ENCODE measurements at regions not wholly inside any gene's neighbourhood (a gene's known extent, or its start where the extent isn't known, plus 50 kb on each side); places are given as distances from the start of the nearest gene placed in this dataset.

DNA sequence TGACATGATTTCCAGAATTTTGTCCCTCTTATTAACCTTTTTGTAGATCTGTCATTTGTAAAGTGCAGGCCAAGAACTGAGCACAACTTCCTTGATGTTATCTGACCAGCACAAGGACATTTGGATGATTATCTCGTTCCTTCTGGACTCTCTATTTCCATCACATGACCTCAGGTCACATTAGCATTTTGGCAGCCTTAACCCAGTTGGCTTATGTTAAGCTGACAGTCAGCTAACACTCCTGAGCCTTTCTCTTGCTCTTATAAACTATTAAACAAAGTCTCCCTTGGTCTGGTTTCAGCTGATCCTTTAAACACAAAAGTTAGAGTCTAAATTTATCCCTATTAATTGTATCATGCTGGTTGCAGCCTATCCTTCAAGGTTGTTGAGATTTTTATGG lies 167.2 kb upstream of the RBBP8 start:
- TF ChIP-seq CTCF (IDR thresholded peaks at IDR 0.05) (no peak), POLR2A (IDR thresholded peaks at IDR 0.05) (no peak)
- Histone ChIP-seq H3K4me1 (no peaks in the 10 kb centered on the region), H3K9me3 (no peaks in the 10 kb centered on the region), H3K27ac (no peak overlapping the region), H3K4me3 (no peak overlapping the region), H3K27me3 (no peaks in the 10 kb centered on the region), H3K36me3 (no peaks in the 10 kb centered on the region)
- DNase-seq, result no peak

GRCh38 chr18:22767653-22768052 lies 165.5 kb upstream of the RBBP8 start:
- H3K36me3 ChIP-seq, result no peaks in the 10 kb centered on the region
- no peaks in the 10 kb centered on the region for H3K9me3 ChIP-seq
- no peak overlapping the region for H3K27ac ChIP-seq
- no peak overlapping the region for H3K4me3 ChIP-seq
- H3K4me1 ChIP-seq, result no peaks in the 10 kb centered on the region
- no peaks in the 10 kb centered on the region for H3K27me3 ChIP-seq
- DNase-seq, result no peak
- no peak for TF ChIP-seq CTCF (IDR thresholded peaks at IDR 0.05)
- no peak for TF ChIP-seq POLR2A (IDR thresholded peaks at IDR 0.05)

- Histone ChIP-seq H3K27ac (no peak overlapping the region), H3K9me3 (no peaks in the 10 kb centered on the region), H3K4me1 (no peaks in the 10 kb centered on the region), H3K36me3 (no peaks in the 10 kb centered on the region), H3K4me3 (no peak overlapping the region), H3K27me3 (no peaks in the 10 kb centered on the region)
- TF ChIP-seq POLR2A (IDR thresholded peaks at IDR 0.05) (no peak), CTCF (IDR thresholded peaks at IDR 0.05) (no peak)
- no peak for DNase-seq
Measured at GRCh38 chr18:22773944-22774343, 159.2 kb upstream of the RBBP8 start.

DNA sequence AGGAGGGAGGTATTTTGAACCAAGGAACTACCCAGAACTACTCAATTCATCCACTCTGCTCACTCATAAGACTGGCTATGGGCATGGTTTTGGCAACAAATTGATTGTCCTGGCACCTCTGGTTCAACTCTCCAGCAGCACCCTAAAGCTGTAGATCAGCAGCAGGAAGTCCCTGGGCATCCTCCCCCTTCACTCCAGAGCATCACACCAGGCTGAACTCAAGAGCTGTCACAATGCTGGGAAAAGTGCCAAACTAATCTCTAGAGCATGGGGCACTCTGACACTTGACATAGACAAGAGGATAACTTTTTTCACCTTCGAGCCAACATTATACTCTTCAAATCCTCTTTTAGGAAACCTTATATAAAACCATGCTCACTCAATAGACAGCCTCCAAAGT lies 154.1 kb upstream of the RBBP8 start:
- no peak for DNase-seq
- Histone ChIP-seq H3K27me3 (no peaks in the 10 kb centered on the region), H3K36me3 (no peaks in the 10 kb centered on the region), H3K4me3 (no peak overlapping the region), H3K4me1 (no peaks in the 10 kb centered on the region), H3K9me3 (no peaks in the 10 kb centered on the region), H3K27ac (no peak overlapping the region)
- TF ChIP-seq POLR2A (IDR thresholded peaks at IDR 0.05), result no peak
- no peak for TF ChIP-seq CTCF (IDR thresholded peaks at IDR 0.05)

DNA sequence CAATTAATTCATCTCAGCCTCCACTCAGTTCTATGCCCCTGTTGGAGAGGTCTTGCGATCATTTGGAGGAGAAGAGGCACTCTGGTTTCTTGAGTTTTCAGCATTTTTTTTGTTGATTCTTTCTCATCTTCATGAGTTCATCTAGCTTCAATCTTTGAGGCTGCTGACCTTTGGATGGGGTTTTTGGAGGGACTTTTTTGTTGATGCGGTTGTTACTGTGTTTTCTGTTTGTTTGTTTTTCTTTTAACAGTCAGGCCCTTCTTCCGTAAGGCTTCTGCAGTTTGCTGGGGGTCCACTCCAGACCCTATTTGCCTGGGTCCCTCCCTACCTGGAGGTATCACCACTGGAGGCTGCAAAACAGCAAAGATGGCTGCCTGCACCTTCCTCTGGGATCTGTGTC lies 149.9 kb upstream of the RBBP8 start:
- TF ChIP-seq CTCF (IDR thresholded peaks at IDR 0.05) (no peak), POLR2A (IDR thresholded peaks at IDR 0.05) (no peak)
- Histone ChIP-seq H3K4me1 (no peaks in the 10 kb centered on the region), H3K27ac (no peak overlapping the region), H3K36me3 (no peaks in the 10 kb centered on the region), H3K4me3 (no peak overlapping the region), H3K27me3 (no peaks in the 10 kb centered on the region), H3K9me3 (no peaks in the 10 kb centered on the region)
- no peak for DNase-seq

DNA sequence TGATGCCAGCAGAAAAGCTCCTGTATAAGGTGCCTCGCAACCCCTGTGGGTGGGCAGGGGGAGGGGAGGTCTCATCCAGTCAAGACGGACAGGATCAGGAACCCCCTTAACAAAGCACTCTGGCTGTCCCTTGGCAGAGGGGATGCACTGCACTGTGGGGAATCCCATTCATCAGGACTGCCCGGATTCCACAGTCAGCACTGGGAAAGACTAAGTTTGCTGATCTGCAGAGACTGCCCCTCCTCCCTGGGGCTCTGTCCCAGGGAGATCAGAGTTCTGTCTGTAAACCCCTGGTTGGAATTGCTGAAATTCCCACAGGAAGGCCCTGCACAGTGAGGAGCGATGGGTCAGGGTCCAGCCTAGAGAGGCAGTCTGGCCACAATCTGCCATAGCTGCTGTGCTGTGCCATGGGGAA lies 149.5 kb upstream of the RBBP8 start:
- H3K27me3 ChIP-seq, result no peaks in the 10 kb centered on the region
- no peaks in the 10 kb centered on the region for H3K4me1 ChIP-seq
- H3K9me3 ChIP-seq, result no peaks in the 10 kb centered on the region
- H3K36me3 ChIP-seq, result no peaks in the 10 kb centered on the region
- no peak for TF ChIP-seq CTCF (IDR thresholded peaks at IDR 0.05)
- TF ChIP-seq POLR2A (IDR thresholded peaks at IDR 0.05), result no peak
- no peak overlapping the region for H3K4me3 ChIP-seq
- no peak overlapping the region for H3K27ac ChIP-seq
- no peak for DNase-seq

Data from Peyer's patch (tissue), 4 donors.